CD14-positive monocyte (primary cell): ENCODE measurements at regions not wholly inside any gene's neighbourhood (a gene's known extent, or its start where the extent isn't known, plus 50 kb on each side); places are given as distances from the start of the nearest gene placed in this dataset.

Source experiments
- DNase-seq, 3 donors: peaks; one replicate each; pipeline ENCODE4 v3.0.0-alpha.2; 2011 to 2022
- H2AFZ ChIP-seq: 2 replicates; pipeline ENCODE4 v1.6.0; 2012; ENCODE audit warnings: mild to moderate bottlenecking, low read depth, low read length, inconsistent platforms; ENCODE audit not compliant: insufficient read depth, poor library complexity, severe bottlenecking
- H3K27ac ChIP-seq, 2 donors: 1 replicate in 1 of 2; 2 replicates in 1 of 2; pipeline ENCODE4 v1.5.1; 2012 to 2013; ENCODE audit warnings: low read length in 2 of 2, control low read depth in 1 of 2, inconsistent platforms in 1 of 2, low read depth in 1 of 2, mild to moderate bottlenecking in 1 of 2
- H3K27me3 ChIP-seq, 2 donors: one replicate each; pipeline versions ENCODE4 v1.6.0 to v1.6.1; 2011 to 2013; ENCODE audit warnings: low read length in 2 of 2; ENCODE audit not compliant: control insufficient read depth in 2 of 2, insufficient read depth in 2 of 2
- H3K36me3 ChIP-seq, 2 donors: replicated peaks in 1 of 2; 1 replicate in 1 of 2; 2 replicates in 1 of 2; pipeline versions ENCODE4 v1.5.1 to v1.6.1; 2012 to 2013; ENCODE audit warnings: low read length in 2 of 2, control low read depth in 1 of 2, inconsistent platforms in 1 of 2, mild to moderate bottlenecking in 1 of 2; ENCODE audit not compliant: insufficient read depth in 2 of 2, control insufficient read depth in 1 of 2
- H3K4me1 ChIP-seq, 2 donors: 1 replicate in 1 of 2; 2 replicates in 1 of 2; pipeline versions ENCODE4 v1.5.1 to v1.6.1; 2012 to 2013; ENCODE audit warnings: low read length in 2 of 2, control low read depth in 1 of 2, inconsistent platforms in 1 of 2, mild to moderate bottlenecking in 1 of 2, moderate library complexity in 1 of 2; ENCODE audit not compliant: insufficient read depth in 2 of 2, control insufficient read depth in 1 of 2
- H3K4me2 ChIP-seq: replicated peaks from 2 replicates; pipeline ENCODE3; 2012; ENCODE audit warnings: low read length, moderate library complexity, mild to moderate bottlenecking; ENCODE audit not compliant: poor library complexity, severe bottlenecking; ENCODE audit errors: extremely low read depth
- H3K4me3 ChIP-seq, 3 experiments: fragments of 200-600 bp in 1 of 3; sonication (generic) in 1 of 3; replicated peaks in 1 of 3; 1 replicate in 2 of 3; 2 replicates in 1 of 3; pipeline ENCODE4 v1.5.1; 2011 to 2013; ENCODE audit warnings: low read length in 3 of 3, mild to moderate bottlenecking in 3 of 3, control low read depth in 2 of 3, low read depth in 2 of 3, inconsistent platforms in 1 of 3, moderate library complexity in 1 of 3
- H3K79me2 ChIP-seq: 2 replicates; pipeline ENCODE4 v1.6.0; 2012; ENCODE audit warnings: mild to moderate bottlenecking, control low read depth, inconsistent platforms, low read length, moderate library complexity; ENCODE audit not compliant: insufficient read depth
- H3K9ac ChIP-seq: 2 replicates; pipeline ENCODE4 v1.6.0; 2017; ENCODE audit warnings: low read length, mild to moderate bottlenecking; ENCODE audit not compliant: insufficient read depth, poor library complexity, severe bottlenecking
- H3K9me3 ChIP-seq, 2 donors: replicated peaks in 1 of 2; 1 replicate in 1 of 2; 2 replicates in 1 of 2; pipeline versions ENCODE4 v1.5.1 to v1.6.1; 2012 to 2013; ENCODE audit warnings: low read length in 2 of 2, control low read depth in 1 of 2; ENCODE audit not compliant: control insufficient read depth in 1 of 2, insufficient read depth in 1 of 2
- H4K20me1 ChIP-seq: 2 replicates; pipeline ENCODE4 v1.6.0; 2012; ENCODE audit warnings: mild to moderate bottlenecking, low read length, control low read depth, moderate library complexity; ENCODE audit not compliant: insufficient read depth
- H3K27ac Mint-ChIP-seq, 7 donors: one replicate each; pipeline ENCODE4 v1.8.0; 2020; ENCODE audit warnings: mild to moderate bottlenecking in 7 of 7, mixed read lengths in 7 of 7, moderate library complexity in 6 of 7, inconsistent platforms in 2 of 7
- H3K27me3 Mint-ChIP-seq, 3 donors: one replicate each; pipeline ENCODE4 v1.8.0; 2021 to 2022; ENCODE audit warnings: low read depth in 3 of 3, mild to moderate bottlenecking in 3 of 3, mixed read lengths in 3 of 3, moderate library complexity in 3 of 3, inconsistent platforms in 1 of 3
- H3K36me3 Mint-ChIP-seq, 2 donors: one replicate each; pipeline ENCODE4 v1.8.0; 2020; ENCODE audit warnings: mixed read lengths in 2 of 2, inconsistent platforms in 1 of 2, mild to moderate bottlenecking in 1 of 2
- H3K4me1 Mint-ChIP-seq: one replicate; pipeline ENCODE4 v1.8.0; 2020; ENCODE audit warnings: mild to moderate bottlenecking, mixed read lengths
- H3K4me3 Mint-ChIP-seq, 2 donors: one replicate each; pipeline ENCODE4 v1.8.0; 2020; ENCODE audit warnings: mild to moderate bottlenecking in 2 of 2, mixed read lengths in 2 of 2, moderate library complexity in 1 of 2
- H3K9me3 Mint-ChIP-seq, 7 donors: one replicate each; pipeline ENCODE4 v1.8.0; 2020 to 2022; ENCODE audit warnings: mixed read lengths in 7 of 7, mild to moderate bottlenecking in 6 of 7, moderate library complexity in 6 of 7, inconsistent platforms in 2 of 7
- WGBS: methylation state at CpG from one replicate; pipeline ENCODE4 v1.1.5; 2013; ENCODE audit warnings: missing lambda C conversion rate; ENCODE audit not compliant: insufficient coverage; 5-methylcytosine and 5-hydroxymethylcytosine counted together
- intact Hi-C, 2 donors: fragments of 100-400 bp; cut with micrococcal nuclease; formaldehyde crosslinking; loops; one replicate each; pipeline versions ENCODE4 v1.15.0 to v1.15.1; 2023
- TF ChIP-seq, protein P1 (sequence below): fragments of 200-600 bp; IDR thresholded peaks from one replicate; pipeline ENCODE4 v1.8.0; 2022; ENCODE audit warnings: antibody characterized with exemption, mild to moderate bottlenecking

GRCh38 chr6:153673225-153673624 is 365.8 kb upstream of the OPRM1 start:
- H3K4me1 ChIP-seq = no peaks in the 10 kb centered on the region
- WGBS = no CpG with 5 or more reads among the region's 2 CpGs
- peaks cover 0 to 1% (median 0%) of the 10 kb centered on the region in 3 donors for H3K27me3 Mint-ChIP-seq
- H2AFZ ChIP-seq = no peak overlapping the region
- H3K4me1 Mint-ChIP-seq = no peaks in the 10 kb centered on the region
- no peak overlapping the region for H3K9ac ChIP-seq
- no peak overlapping the region for H3K4me3 Mint-ChIP-seq
- no peaks in the 10 kb centered on the region for H3K27me3 ChIP-seq
- H3K4me3 ChIP-seq = no peak overlapping the region
- peaks cover 0 to 4% (median 2%) of the 10 kb centered on the region in 7 donors for H3K9me3 Mint-ChIP-seq
- H3K4me2 ChIP-seq = no peak overlapping the region
- no peak overlapping the region for H3K27ac Mint-ChIP-seq
- H3K79me2 ChIP-seq = no peaks in the 10 kb centered on the region
- H4K20me1 ChIP-seq = no peaks in the 10 kb centered on the region
- TF ChIP-seq, protein P1, sequence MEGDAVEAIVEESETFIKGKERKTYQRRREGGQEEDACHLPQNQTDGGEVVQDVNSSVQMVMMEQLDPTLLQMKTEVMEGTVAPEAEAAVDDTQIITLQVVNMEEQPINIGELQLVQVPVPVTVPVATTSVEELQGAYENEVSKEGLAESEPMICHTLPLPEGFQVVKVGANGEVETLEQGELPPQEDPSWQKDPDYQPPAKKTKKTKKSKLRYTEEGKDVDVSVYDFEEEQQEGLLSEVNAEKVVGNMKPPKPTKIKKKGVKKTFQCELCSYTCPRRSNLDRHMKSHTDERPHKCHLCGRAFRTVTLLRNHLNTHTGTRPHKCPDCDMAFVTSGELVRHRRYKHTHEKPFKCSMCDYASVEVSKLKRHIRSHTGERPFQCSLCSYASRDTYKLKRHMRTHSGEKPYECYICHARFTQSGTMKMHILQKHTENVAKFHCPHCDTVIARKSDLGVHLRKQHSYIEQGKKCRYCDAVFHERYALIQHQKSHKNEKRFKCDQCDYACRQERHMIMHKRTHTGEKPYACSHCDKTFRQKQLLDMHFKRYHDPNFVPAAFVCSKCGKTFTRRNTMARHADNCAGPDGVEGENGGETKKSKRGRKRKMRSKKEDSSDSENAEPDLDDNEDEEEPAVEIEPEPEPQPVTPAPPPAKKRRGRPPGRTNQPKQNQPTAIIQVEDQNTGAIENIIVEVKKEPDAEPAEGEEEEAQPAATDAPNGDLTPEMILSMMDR = no peak
- no peak overlapping the region for H3K27ac ChIP-seq
- no peaks in the 10 kb centered on the region for H3K36me3 Mint-ChIP-seq
- H3K36me3 ChIP-seq = no peaks in the 10 kb centered on the region
- no peak for DNase-seq
- intact Hi-C loops = no loop called here
- peaks cover 0 to 4% of the 10 kb centered on the region in 2 donors for H3K9me3 ChIP-seq

DNA sequence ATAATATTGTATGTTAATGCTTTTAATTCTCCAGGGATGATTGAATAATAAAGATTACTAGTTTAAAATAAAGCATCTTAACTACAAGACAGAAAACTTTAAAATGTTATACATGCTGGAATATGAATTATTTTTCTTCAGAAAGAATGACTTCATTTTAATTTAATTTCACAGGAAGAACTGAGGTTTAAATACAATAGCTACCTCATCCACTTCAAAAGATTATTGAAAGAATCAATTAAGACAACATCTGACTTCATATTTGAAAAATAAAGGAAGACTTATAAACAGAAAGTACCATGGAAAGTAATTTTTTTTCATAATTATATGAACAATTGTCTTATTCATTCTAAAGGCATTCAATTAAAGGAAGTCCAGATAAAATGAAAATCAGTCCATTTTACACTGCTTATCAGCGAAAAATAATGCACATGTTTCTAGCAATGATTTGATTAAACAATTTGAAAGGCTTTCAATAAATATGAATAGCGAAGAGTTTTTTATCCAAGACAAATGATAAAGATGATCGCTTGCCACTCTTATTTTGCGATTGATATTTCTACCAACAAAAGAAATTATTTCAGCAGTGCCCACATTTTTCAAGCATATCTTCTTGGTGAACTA is 368.5 kb upstream of the OPRM1 start:
- H3K27me3 Mint-ChIP-seq = no peaks in the 10 kb centered on the region
- no peak overlapping the region for H3K27ac Mint-ChIP-seq
- H3K36me3 ChIP-seq = no peaks in the 10 kb centered on the region
- no peak for DNase-seq
- H3K4me1 Mint-ChIP-seq = no peaks in the 10 kb centered on the region
- no peak overlapping the region for H3K27ac ChIP-seq
- H3K9me3 Mint-ChIP-seq = peaks cover 0 to 4% (median 2%) of the 10 kb centered on the region in 7 donors
- TF ChIP-seq, protein P1 = no peak
- no peak overlapping the region for H3K9ac ChIP-seq
- no peaks in the 10 kb centered on the region for H4K20me1 ChIP-seq
- no peaks in the 10 kb centered on the region for H3K79me2 ChIP-seq
- H3K9me3 ChIP-seq = peaks cover 0 to 4% of the 10 kb centered on the region in 2 donors
- no peak overlapping the region for H2AFZ ChIP-seq
- WGBS = 100% methylated on average over 1 of the region's 4 CpGs
- intact Hi-C loops = no loop called here
- H3K4me2 ChIP-seq = no peak overlapping the region
- no peaks in the 10 kb centered on the region for H3K36me3 Mint-ChIP-seq
- H3K4me3 Mint-ChIP-seq = no peak overlapping the region
- H3K4me1 ChIP-seq = no peaks in the 10 kb centered on the region
- no peaks in the 10 kb centered on the region for H3K27me3 ChIP-seq
- no peak overlapping the region for H3K4me3 ChIP-seq
